Panc1 (cell line): ENCODE measurements at regions not wholly inside any gene's neighbourhood (a gene's known extent, or its start where the extent isn't known, plus 50 kb on each side); places are given as distances from the start of the nearest gene placed in this dataset.

Experiments
- ATAC-seq: fragments of 200-7000 bp; cut with Tn5 transposase; 2 replicates; pipeline ENCODE4 v1.9.1; 2020; ENCODE audit warnings: mild to moderate bottlenecking, moderate library complexity
- BruUV-seq: library from RNA; stranded (reverse); fragments of 400-500 nt; replicated peaks from 2 replicates; lab custom pipeline; 2021; lab: Mats Ljungman, UMichigan
- CTCF ChIA-PET: fragments of 300-600 bp; sonication (Branson Sonifier 250); formaldehyde crosslinking; loops from one replicate; lab custom pipeline; 2022; ENCODE audit warnings: antibody characterized with exemption; lab: Charles Lee
- POLR2A ChIA-PET: fragments of 300-600 bp; sonication (Branson Sonifier 250); formaldehyde crosslinking; loops from one replicate; lab custom pipeline; 2022; ENCODE audit warnings: antibody characterized with exemption; lab: Charles Lee
- DNase-seq: peaks from one replicate; pipeline ENCODE4 v3.0.0-alpha.2; 2010; ENCODE audit warnings: low read depth, low spot score
- H3K27ac ChIP-seq: 2 replicates; pipeline ENCODE4 v1.5.1; 2011; ENCODE audit warnings: mild to moderate bottlenecking, low read length, inconsistent platforms
- H3K27me3 ChIP-seq: fragments of 200-500 bp; sonication (Bioruptor generic); 2 replicates; pipeline ENCODE4 v1.6.0; 2014; ENCODE audit warnings: low read length, inconsistent platforms; ENCODE audit not compliant: control insufficient read depth, insufficient read depth
- H3K36me3 ChIP-seq: fragments of 200-500 bp; sonication (Bioruptor generic); 2 replicates; pipeline ENCODE4 v1.5.1; 2014; ENCODE audit warnings: inconsistent platforms, mild to moderate bottlenecking, low read length, moderate library complexity; ENCODE audit not compliant: control insufficient read depth, insufficient read depth
- H3K4me1 ChIP-seq: 2 replicates; pipeline ENCODE4 v1.5.1; 2011; ENCODE audit warnings: inconsistent platforms, mild to moderate bottlenecking, low read length, moderate library complexity; ENCODE audit not compliant: control insufficient read depth, insufficient read depth
- H3K4me3 ChIP-seq, 2 experiments: 2 replicates each; pipeline ENCODE4 v1.5.1; 2011 to 2012; ENCODE audit warnings: low read depth in 2 of 2, low read length in 2 of 2, mild to moderate bottlenecking in 2 of 2, inconsistent platforms in 1 of 2, moderate library complexity in 1 of 2
- H3K9me3 ChIP-seq: fragments of 200-500 bp; sonication (Bioruptor generic); 2 replicates; pipeline ENCODE4 v1.5.1; 2014; ENCODE audit warnings: low read depth, mild to moderate bottlenecking, inconsistent platforms, low read length, moderate library complexity; ENCODE audit not compliant: control insufficient read depth, insufficient read depth
- POLR2AphosphoS5 ChIP-seq: IDR thresholded peaks from 2 replicates; pipeline ENCODE4 v1.6.1; 2012; ENCODE audit warnings: mild to moderate bottlenecking, low read depth, low read length, moderate library complexity
- SIN3A ChIP-seq: IDR thresholded peaks from 2 replicates; pipeline ENCODE4 v1.6.1; 2012; ENCODE audit warnings: low read depth, mild to moderate bottlenecking, low read length, moderate library complexity, borderline replicate concordance; ENCODE audit not compliant: insufficient read depth
- TCF7L2 ChIP-seq: IDR thresholded peaks from 2 replicates; pipeline ENCODE4 v1.6.1; 2011; ENCODE audit warnings: mild to moderate bottlenecking, low read depth, low read length, inconsistent platforms
- in situ Hi-C: cut with HindIII; loops from 2 replicates; pipeline ENCODE4 v1.10.0; 2016; ENCODE audit warnings: low sequenced_read_pairs, low pct_unique_long_range_greater_than_20kb
- intact Hi-C: fragments of 100-400 bp; cut with micrococcal nuclease; formaldehyde crosslinking; loops from one replicate; pipeline ENCODE4 v1.10.0; 2022; ENCODE audit not compliant: unreplicated experiment
- TF ChIP-seq, protein P1 (sequence below): fragments of 450-650 bp; IDR thresholded peaks from 2 replicates; pipeline ENCODE4 v1.5.1; 2017; ENCODE audit warnings: mild to moderate bottlenecking
- TF ChIP-seq, protein P2 (sequence below), 2 experiments: IDR thresholded peaks; 2 replicates each; pipeline ENCODE4 v1.6.1; 2011 to 2012; ENCODE audit warnings: low read depth in 2 of 2, control low read depth in 1 of 2, low read length in 1 of 2, mild to moderate bottlenecking in 1 of 2, moderate library complexity in 1 of 2; ENCODE audit not compliant: insufficient read depth in 1 of 2

DNA sequence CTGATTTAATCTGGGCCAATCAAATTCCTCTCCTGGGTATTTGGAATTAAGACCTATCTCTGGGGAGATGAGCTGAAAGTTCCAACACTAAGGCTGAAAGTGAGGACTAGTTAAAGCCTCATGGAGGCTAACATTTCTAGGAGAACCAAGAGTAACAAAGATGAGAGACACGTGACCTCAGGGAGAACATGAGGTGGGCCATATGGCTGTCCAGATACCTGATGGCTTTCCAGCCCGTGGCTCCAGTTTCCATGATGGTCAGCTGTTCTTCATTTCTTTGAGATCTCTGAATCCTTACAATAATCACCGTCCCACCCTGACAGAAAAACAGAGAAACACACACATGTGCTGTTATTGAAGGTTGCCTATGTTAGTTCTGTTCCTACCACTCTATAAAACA is 66.1 kb downstream of the LEPR start:
- ATAC-seq (no peak), DNase-seq (no peak)
- no peaks in the 10 kb centered on the region for H3K36me3 ChIP-seq
- intact Hi-C loops (no loop called here), in situ Hi-C loops (no loop called here)
- BruUV-seq = no TSS peak
- ChIA-PET POLR2A (no interaction called here), CTCF (interaction anchor here (0.6 kb wide), 1 partner anchor 330 kb away, joined by 3 read pairs; no protein-coding TSS in a partner anchor)
- no peaks in the 10 kb centered on the region for H3K27me3 ChIP-seq
- H3K9me3 ChIP-seq = no peaks in the 10 kb centered on the region
- H3K27ac ChIP-seq = no peak overlapping the region
- H3K4me3 ChIP-seq = no peak overlapping the region
- TF ChIP-seq, protein P1, sequence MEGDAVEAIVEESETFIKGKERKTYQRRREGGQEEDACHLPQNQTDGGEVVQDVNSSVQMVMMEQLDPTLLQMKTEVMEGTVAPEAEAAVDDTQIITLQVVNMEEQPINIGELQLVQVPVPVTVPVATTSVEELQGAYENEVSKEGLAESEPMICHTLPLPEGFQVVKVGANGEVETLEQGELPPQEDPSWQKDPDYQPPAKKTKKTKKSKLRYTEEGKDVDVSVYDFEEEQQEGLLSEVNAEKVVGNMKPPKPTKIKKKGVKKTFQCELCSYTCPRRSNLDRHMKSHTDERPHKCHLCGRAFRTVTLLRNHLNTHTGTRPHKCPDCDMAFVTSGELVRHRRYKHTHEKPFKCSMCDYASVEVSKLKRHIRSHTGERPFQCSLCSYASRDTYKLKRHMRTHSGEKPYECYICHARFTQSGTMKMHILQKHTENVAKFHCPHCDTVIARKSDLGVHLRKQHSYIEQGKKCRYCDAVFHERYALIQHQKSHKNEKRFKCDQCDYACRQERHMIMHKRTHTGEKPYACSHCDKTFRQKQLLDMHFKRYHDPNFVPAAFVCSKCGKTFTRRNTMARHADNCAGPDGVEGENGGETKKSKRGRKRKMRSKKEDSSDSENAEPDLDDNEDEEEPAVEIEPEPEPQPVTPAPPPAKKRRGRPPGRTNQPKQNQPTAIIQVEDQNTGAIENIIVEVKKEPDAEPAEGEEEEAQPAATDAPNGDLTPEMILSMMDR = no peak
- TF ChIP-seq SIN3A (no peak), TCF7L2 (no peak), POLR2AphosphoS5 (no peak)
- TF ChIP-seq, protein P2, sequence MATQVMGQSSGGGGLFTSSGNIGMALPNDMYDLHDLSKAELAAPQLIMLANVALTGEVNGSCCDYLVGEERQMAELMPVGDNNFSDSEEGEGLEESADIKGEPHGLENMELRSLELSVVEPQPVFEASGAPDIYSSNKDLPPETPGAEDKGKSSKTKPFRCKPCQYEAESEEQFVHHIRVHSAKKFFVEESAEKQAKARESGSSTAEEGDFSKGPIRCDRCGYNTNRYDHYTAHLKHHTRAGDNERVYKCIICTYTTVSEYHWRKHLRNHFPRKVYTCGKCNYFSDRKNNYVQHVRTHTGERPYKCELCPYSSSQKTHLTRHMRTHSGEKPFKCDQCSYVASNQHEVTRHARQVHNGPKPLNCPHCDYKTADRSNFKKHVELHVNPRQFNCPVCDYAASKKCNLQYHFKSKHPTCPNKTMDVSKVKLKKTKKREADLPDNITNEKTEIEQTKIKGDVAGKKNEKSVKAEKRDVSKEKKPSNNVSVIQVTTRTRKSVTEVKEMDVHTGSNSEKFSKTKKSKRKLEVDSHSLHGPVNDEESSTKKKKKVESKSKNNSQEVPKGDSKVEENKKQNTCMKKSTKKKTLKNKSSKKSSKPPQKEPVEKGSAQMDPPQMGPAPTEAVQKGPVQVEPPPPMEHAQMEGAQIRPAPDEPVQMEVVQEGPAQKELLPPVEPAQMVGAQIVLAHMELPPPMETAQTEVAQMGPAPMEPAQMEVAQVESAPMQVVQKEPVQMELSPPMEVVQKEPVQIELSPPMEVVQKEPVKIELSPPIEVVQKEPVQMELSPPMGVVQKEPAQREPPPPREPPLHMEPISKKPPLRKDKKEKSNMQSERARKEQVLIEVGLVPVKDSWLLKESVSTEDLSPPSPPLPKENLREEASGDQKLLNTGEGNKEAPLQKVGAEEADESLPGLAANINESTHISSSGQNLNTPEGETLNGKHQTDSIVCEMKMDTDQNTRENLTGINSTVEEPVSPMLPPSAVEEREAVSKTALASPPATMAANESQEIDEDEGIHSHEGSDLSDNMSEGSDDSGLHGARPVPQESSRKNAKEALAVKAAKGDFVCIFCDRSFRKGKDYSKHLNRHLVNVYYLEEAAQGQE (IDR thresholded peaks at IDR 0.05; ENCODE audit: insufficient read depth in 1 of 2, low read depth in 2 of 2, low read length in 1 of 2) = no peak
- H3K4me1 ChIP-seq = no peaks in the 10 kb centered on the region

DNA sequence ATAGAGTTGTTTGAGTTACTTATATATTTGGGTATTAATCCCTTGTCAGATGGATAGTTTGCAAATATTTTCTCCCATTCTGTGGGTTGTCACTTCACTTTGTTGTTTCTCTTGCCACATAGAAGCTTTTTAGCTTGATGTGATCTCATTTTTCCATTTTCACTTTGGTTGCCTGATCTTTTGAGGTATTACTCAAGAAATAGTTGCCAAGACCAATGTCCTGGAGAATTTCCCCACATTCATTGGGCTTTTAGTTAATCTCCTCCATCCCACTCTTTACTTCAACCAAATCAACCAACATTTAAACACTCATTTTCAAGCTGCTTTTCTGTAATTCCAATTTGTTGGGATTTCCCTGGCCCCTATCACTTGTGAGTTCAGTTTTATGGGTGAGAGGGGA is 69.0 kb downstream of the LEPR start:
- no TSS peak for BruUV-seq
- TF ChIP-seq POLR2AphosphoS5 (no peak), TCF7L2 (no peak), SIN3A (no peak)
- TF ChIP-seq, protein P1 = no peak
- TF ChIP-seq, protein P2 (IDR thresholded peaks at IDR 0.05; ENCODE audit: insufficient read depth in 1 of 2, low read depth in 2 of 2, low read length in 1 of 2) = no peak
- no peak for ATAC-seq
- intact Hi-C loops = no loop called here
- in situ Hi-C loops = no loop called here
- Histone ChIP-seq H3K4me3 (no peak overlapping the region), H3K27me3 (no peaks in the 10 kb centered on the region), H3K4me1 (no peaks in the 10 kb centered on the region), H3K36me3 (no peaks in the 10 kb centered on the region), H3K27ac (no peak overlapping the region), H3K9me3 (no peaks in the 10 kb centered on the region)
- ChIA-PET POLR2A (no interaction called here), CTCF (no interaction called here)
- DNase-seq = no peak
